OCI-LY7 (cell line): ENCODE measurements at regions not wholly inside any gene's neighbourhood (a gene's known extent, or its start where the extent isn't known, plus 50 kb on each side); places are given as distances from the start of the nearest gene placed in this dataset.

Experiments
- CTCF ChIP-seq: fragments of 200-600 bp; sonication (generic); conservative IDR thresholded peaks from 2 replicates; pipeline ENCODE4 v1.5.1; 2014; ENCODE audit warnings: mild to moderate bottlenecking, antibody characterized with exemption, low read length, moderate library complexity, mixed read lengths
- EZH2phosphoT487 ChIP-seq: fragments of 200-600 bp; sonication (generic); IDR thresholded peaks from 2 replicates; pipeline ENCODE4 v1.6.1; 2018; ENCODE audit warnings: low read depth, borderline replicate concordance, mild to moderate bottlenecking, mixed run types, antibody characterized with exemption, low read length, moderate library complexity, mixed read lengths

GRCh38 chr4:126678618-126679017 is 954.1 kb upstream of the INTU start:
- TF ChIP-seq CTCF: no peak
- no peak for TF ChIP-seq EZH2phosphoT487
